Activated CD4-positive, alpha-beta T cell treated with anti-CD3 and anti-CD28 coated beads for 4 hours (primary cell): ENCODE measurements at regions not wholly inside any gene's neighbourhood (a gene's known extent, or its start where the extent isn't known, plus 50 kb on each side); places are given as distances from the start of the nearest gene placed in this dataset.

Experiments
- DNase-seq, 2 donors: peaks; one replicate each; pipeline ENCODE4 v3.0.0-alpha.2; 2020

GRCh38 chr4:128600996-128601871 lies 208.3 kb upstream of the JADE1 start:
- no peak for DNase-seq

GRCh38 chr4:128600410-128600809 lies 209.1 kb upstream of the JADE1 start:
- DNase-seq = no peak

DNA sequence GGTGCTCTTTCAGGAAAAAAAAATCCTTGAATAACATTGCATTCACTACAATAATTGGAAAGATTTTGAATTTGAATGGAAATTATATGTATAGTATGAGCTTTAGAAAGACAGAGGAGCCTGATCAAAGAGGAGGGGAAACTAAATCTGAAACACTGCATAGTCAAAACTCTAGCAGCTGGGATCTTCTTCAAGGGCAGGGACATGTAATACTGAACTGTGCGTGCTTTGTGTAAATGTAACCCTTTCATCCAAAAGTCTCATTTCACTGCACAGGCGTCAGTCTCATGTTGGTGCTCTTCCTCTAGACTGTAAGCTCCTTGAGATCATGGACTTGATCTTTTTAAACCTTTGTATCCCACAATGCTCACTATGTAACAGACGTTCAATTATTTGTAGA lies 212.0 kb upstream of the JADE1 start:
- DNase-seq = no peak

DNA sequence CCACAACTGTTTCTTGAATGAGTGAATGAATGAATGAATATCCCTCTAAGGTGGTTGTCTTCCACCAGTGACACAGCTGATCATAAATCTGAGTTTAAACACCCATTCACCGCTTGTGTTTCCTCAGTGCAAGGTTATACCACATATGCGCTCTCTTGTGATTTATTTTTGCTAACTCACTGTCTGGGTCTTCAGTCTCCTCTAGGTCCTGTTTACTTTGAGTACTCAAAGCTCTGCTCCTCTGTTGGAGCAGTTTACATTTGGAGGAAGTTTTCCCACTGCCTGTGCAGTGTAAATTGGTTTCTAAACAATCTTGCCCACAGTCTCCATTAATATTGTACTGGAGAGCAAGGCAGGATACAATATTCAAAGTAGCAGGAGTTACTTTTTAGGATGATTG lies 212.6 kb upstream of the JADE1 start:
- DNase-seq = no peak

- no peak for DNase-seq
Observed at GRCh38 chr4:128596115-128596514, 213.4 kb upstream of the JADE1 start.

- DNase-seq = no peak
Observed at GRCh38 chr4:128591482-128591881, 218.0 kb upstream of the JADE1 start.

DNA sequence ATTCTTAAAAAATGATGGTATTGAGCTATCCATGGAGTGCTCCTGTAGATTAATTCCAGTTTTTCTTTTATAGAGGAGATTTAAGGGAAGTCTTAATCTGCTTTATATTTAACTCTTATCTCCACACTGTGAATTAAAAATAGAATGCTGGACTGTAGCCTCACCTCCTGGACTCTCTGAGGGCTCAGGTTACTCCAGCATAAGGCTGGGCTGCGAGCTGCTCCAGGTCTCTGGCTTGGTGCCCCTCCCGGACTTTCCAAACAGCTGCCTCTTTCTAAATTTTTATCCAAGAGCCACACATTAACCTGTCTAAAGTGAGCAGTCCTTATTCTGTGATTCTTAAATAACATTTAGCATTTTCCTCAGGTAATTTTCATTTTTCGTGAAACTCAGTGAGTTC lies 218.7 kb upstream of the JADE1 start:
- DNase-seq = no peak

DNA sequence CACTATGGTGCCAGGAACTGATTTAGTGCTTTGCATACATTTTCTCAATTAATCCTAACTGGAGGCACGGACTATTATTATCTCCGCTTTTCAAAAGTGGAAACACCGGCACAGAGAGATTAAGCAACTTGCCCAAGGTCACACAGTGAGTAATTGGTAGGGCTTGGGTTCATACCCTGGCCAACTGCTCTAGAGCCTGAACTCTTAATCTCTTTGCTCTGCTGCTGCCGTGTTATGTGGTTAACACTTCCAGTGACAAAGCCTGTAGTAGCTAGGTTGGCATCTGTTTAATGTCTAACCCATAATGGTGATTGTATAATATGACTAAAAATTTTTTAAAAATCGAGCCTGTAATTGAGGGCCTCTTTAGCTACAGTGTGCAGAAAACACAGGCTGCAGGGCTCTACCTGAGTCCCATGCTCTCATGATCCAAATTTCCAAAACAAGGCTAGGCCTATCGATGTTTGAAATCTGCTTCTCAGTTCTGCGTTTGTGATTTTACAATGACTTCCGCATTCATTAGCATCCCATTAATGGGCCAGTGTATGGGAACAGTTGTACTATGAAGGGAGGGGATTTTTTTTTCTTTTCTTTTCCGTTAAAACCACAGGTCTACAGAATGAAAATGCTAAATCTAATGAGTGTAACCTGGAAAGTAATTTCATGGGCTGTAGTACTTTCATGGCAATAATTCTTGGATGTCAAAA lies 219.3 kb upstream of the JADE1 start:
- no peak for DNase-seq

DNA sequence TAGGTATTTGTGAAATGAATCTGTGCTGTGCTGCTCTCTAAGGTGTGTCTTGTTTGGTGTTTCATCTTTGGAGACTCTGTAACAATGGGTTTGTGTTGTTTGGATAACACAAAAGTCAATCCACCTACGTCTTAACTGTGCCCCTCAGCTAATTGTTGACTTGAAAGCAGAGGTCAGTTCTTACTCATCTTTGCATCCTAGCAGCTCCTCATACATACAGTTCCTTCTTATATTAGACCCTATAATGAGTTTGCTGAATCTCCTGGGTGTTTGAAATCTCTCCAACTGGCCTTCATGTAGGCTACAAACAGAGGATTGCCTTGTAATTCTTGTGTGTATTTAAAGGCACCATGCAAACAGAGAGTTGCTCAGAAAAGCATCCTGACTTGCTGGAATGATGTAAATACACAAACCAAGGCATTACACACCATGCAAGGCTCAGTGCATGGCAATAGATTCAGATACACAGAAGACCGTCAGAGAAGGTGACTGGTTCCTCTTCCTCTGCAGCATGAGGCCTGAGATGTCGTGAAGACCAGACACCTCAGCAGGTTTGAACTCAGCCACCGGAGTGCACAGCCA lies 220.0 kb upstream of the JADE1 start:
- no peak for DNase-seq

DNA sequence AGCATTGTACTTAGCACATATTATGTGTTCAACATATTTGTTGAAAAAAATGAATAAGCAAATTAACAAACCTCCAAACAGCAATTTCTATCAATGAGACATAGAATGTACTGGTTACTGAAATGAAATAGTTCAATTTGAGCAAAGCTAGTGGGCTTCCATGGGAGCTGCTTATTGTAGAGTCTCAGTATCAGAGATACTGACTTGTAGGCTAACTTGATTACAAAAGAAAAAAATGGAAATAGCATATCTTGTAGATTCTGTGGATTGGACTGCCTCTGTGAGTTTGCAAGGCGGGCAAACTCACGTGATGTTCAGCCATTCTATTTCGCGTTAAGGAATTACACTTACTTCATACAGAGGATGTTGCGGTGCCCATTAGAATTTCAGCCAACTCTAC lies 222.1 kb upstream of the JADE1 start:
- no peak for DNase-seq

DNA sequence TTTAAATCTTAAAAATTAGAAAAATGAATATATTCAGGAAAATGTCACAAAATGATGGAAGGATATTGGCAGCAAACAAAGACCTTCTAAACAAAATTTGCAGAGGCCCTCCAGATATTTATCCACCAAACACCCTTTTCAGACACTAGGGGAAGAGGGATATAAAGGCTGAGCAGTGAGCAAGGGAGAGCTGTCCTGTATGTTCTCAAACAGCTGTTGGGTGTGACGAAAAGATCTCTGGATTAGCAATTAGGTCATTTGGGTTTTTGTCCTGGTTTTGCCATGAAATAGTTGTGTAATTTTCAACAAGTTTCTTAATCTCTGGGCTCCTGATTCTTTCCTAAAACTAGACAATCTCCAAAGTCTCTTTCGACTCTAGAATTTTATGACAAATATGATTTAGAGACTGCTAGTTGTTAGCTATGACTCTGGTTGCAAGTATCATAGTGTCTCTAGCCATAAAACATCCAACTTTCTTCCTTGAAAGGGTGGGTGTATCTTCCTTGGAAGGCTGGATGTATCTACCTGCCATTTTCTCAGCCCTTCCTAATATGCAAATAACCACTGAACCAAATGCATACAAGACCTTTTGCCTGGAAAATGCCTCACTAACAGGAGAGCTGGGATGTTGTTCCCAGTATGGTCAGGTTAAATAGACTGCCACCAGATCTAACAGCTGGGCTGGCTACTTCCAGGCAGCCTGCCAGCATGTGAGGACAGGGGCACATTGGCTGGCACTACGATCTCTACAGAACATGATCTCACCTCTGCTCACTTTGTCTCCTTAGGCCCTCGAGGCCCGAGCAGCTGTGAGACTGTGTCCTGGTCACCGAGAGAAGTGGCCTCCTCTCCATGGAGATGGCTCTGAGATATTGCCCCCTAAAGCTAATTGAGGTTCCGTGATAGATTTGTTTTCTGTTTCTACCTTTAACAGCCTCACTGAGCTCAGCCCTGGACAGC lies 225.5 kb upstream of the JADE1 start:
- no peak for DNase-seq

GRCh38 chr4:128582427-128582870 lies 227.1 kb upstream of the JADE1 start:
- DNase-seq = no peak

DNA sequence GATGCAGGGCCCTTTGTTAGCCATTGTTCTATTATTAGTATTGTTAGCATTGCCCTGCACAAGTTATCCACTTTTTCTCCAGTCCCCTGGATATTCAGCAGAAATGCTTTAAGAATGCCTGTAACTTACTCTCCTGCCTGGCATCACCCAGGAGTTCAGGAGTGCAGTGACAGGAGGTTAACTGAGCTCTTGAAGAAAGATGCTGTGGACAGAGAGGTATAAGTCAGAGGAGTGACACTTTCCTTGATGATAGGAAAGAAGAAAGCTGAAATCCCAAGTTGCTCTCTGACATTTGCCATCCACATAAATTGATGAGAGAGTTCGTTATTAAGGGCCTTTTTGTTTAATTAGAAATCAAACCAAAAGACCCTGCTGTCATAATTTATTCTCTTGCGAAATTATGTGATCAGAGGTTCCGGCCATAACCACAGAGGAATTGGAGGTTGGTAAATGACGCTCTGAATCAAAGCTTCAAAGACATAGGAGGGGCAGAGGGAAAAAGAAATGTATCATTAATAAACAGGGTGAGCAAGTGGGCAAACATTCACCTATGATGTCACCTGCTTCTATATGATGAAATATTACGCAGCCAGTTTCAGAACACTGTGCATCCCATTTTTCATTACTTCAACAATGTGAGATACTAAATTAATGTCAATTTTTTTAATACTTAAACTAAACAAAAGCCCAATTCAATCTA lies 230.2 kb upstream of the JADE1 start:
- no peak for DNase-seq

- DNase-seq = peak; percentile 38 to 65
Observed at GRCh38 chr4:128574706-128575105, 234.8 kb upstream of the JADE1 start.

DNA sequence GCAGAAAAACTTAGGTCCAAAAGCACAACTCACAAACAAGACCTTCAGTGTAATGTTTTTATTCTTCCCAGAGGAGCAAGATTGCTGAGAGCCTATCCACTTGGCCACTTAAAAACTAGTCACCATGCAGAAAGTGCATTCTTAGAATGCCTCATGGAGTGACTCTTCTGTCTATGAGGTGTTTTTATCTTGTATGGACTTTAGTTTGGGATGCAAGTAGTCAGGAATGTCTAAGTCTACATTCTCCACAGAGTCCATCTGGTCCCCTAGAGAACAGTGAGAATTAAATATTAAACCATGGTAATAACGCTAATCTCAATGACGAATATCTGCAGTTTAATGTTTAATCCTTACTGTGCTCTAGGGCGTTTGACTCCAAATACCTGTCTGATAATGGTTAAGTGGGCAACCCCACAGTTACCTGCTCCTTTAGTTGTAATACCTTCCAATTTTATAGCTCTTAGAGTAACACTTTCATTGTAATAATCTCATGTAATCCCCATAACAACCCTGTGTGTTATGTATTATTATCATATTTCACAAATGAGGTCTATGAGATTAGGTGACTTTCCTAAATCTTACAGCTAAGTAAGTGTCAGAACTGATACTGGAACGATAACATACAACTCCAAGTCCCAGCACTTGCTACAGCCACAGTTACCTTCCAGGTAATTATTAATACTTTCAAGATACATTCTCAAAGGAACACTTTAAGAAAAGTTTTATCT lies 235.6 kb upstream of the JADE1 start:
- no peak for DNase-seq

DNA sequence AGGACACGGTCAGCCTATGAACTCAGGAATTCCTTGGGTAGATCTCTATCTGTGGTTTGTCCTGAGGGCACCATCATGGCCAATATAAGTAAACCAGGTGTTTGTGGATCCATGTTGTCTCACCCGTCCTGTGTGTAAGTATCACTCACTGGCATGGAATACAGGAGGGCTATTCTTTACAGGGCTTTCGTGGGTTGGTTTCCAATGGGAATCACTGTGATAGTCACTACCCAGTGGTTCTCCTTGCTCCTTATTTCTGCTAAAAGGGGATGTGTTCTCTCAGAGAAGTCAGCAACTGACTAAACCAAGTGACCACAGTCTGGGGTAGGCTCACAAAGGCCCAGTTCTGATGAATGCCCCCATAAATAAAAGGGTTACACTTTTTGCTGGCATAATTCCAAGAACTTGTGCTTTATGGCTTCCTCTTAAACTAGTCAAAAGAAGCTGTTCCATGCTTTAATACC lies 236.7 kb upstream of the JADE1 start:
- DNase-seq = no peak

- no peak for DNase-seq
Observed at GRCh38 chr4:128571747-128572146, 237.8 kb upstream of the JADE1 start.

DNA sequence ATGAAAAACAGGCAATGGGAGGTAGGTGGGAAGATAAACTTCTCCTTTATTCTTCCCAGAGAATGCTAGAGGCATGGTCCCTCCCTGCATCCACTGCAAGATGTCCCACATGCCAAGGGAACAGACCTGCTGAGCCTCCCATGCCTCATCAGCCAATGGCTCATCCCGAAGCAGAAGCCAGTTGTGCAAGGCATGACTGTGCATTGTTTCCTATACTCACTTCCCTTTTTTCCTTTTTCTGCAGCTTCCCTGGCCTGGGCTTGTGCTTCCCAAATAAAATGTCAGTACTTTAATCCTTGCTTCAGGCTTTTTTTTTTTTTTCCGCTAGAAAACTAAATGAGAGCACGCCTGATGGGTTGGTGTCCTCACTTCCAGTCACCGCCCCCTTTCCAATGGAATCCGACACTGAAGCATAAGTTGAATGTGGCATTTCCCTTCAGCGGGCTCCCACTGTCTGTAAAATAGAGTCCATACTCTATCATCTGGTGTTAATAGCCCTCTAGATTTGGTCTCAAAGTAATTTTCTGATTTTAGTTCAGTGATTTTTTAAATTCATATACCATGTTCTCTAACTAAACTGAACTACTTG lies 239.0 kb upstream of the JADE1 start:
- no peak for DNase-seq

DNA sequence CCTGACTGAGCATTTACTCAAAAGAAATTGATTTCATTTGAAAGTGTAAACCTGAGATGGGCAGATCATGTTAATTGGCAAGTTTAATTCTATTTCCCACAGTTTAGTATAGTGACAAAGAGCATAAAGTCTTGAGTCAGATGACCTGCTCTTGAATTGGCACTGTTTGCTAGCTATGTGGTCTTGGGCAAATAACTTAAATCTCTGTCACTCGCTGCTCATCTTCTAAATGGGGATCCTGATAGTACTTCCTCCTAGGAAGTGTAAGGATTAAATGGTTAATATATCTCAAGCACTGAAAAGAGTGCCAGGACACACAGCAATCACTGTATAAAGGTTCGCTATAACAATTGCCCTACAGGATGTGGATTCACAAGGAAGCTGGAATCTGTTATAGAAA lies 242.8 kb upstream of the JADE1 start:
- DNase-seq = no peak

DNA sequence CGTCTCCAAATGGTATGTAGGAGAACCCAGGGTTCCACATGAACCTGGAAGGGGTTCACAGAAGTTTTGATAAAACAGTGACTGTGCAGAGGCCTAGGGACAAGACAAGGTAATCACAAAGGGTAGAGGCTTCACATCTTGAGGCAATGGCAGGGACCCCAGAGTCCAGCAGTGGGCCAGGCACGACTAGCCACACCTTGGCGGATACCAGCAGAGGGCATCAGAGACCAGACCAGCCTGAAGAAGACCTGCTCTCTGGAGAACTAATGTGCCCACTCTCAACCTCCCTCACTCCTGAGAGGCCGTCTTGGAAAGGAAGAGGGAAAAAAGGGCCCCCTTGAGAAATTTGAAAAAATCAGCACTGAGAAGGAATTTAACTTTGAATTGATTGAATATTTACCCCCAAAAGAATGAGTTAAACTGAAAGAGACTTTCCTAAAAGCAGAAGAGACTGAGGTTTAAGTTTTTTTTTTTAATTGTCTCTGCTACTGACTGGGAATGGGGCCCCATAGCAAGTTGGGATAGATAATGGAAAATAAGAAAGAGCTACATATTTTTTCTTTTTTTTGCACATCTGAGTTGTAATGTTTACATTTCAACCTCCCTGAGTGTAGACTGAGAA lies 243.8 kb upstream of the JADE1 start:
- DNase-seq = no peak
